Neural progenitor cell (in vitro differentiated cells): ENCODE measurements at regions not wholly inside any gene's neighbourhood (a gene's known extent, or its start where the extent isn't known, plus 50 kb on each side); places are given as distances from the start of the nearest gene placed in this dataset.

Experiments used
- DNase-seq: peaks from one replicate; pipeline ENCODE4 v3.0.0-alpha.2; 2016; ENCODE audit warnings: low spot score
- H2AFZ ChIP-seq: fragments of 200-600 bp; sonication (generic); replicated peaks from 2 replicates; pipeline ENCODE4 v1.6.1; 2016; ENCODE audit warnings: antibody characterized with exemption
- H3F3A ChIP-seq: fragments of 200-600 bp; sonication (generic); 2 replicates; pipeline ENCODE4 v1.6.1; 2016; ENCODE audit warnings: antibody characterized with exemption, low read depth
- H3K27ac ChIP-seq: fragments of 200-600 bp; sonication (generic); 2 replicates; pipeline ENCODE4 v1.5.1; 2016; ENCODE audit warnings: mild to moderate bottlenecking
- H3K27me3 ChIP-seq: fragments of 200-600 bp; sonication (generic); 2 replicates; pipeline ENCODE4 v1.6.1; 2016; ENCODE audit warnings: mild to moderate bottlenecking, moderate library complexity
- H3K36me3 ChIP-seq: fragments of 200-600 bp; sonication (generic); 2 replicates; pipeline ENCODE4 v1.5.1; 2016
- H3K4me1 ChIP-seq: fragments of 200-600 bp; sonication (generic); 2 replicates; pipeline ENCODE4 v1.6.1; 2016; ENCODE audit warnings: mixed run types
- H3K4me2 ChIP-seq: fragments of 200-600 bp; sonication (generic); 2 replicates; pipeline ENCODE4 v1.6.1; 2016
- H3K4me3 ChIP-seq: fragments of 200-600 bp; sonication (generic); 2 replicates; pipeline ENCODE4 v1.5.1; 2016
- H3K79me2 ChIP-seq: fragments of 200-600 bp; sonication (generic); 2 replicates; pipeline ENCODE4 v1.6.1; 2016; ENCODE audit warnings: low read depth
- H3K9ac ChIP-seq: fragments of 200-600 bp; sonication (generic); 2 replicates; pipeline ENCODE4 v1.6.1; 2016
- H3K9me3 ChIP-seq: fragments of 200-600 bp; sonication (generic); 2 replicates; pipeline ENCODE4 v1.5.1; 2016; ENCODE audit warnings: low read depth
- H4K20me1 ChIP-seq: fragments of 200-600 bp; sonication (generic); 2 replicates; pipeline ENCODE4 v1.6.1; 2016; ENCODE audit warnings: low read depth
- H3K27ac Mint-ChIP-seq: 3 replicates; pipeline ENCODE4 v1.8.0; 2021; ENCODE audit warnings: mixed read lengths
- H3K27me3 Mint-ChIP-seq: 2 replicates; pipeline ENCODE4 v1.8.0; 2022; ENCODE audit warnings: low read depth, mild to moderate bottlenecking, inconsistent platforms, moderate library complexity, mixed read lengths; ENCODE audit not compliant: insufficient read depth
- H3K36me3 Mint-ChIP-seq: 3 replicates; pipeline ENCODE4 v1.8.0; 2021; ENCODE audit warnings: mixed read lengths
- H3K4me1 Mint-ChIP-seq: 3 replicates; pipeline ENCODE4 v1.8.0; 2021; ENCODE audit warnings: mixed read lengths
- H3K4me3 Mint-ChIP-seq: 3 replicates; pipeline ENCODE4 v1.8.0; 2021; ENCODE audit warnings: mild to moderate bottlenecking, moderate library complexity, mixed read lengths
- H3K9me3 Mint-ChIP-seq: 3 replicates; pipeline ENCODE4 v1.8.0; 2020; ENCODE audit warnings: mixed read lengths
- CTCF ChIP-seq: fragments of 200-600 bp; sonication (generic); IDR thresholded peaks from 2 replicates; pipeline ENCODE4 v1.5.1; 2017; ENCODE audit warnings: antibody characterized with exemption, mild to moderate bottlenecking
- EZH2 ChIP-seq: fragments of 200-600 bp; sonication (generic); IDR thresholded peaks from 2 replicates; pipeline ENCODE4 v1.6.1; 2017; ENCODE audit warnings: antibody characterized with exemption, mild to moderate bottlenecking, moderate library complexity
- EZH2phosphoT487 ChIP-seq: fragments of 200-600 bp; sonication (generic); IDR thresholded peaks from 2 replicates; pipeline ENCODE4 v1.6.1; 2017; ENCODE audit warnings: antibody characterized with exemption

- H3K9ac ChIP-seq, result no peak overlapping the region
- H4K20me1 ChIP-seq, result no peaks in the 10 kb centered on the region
- no peaks in the 10 kb centered on the region for H3K79me2 ChIP-seq
- H3K36me3 Mint-ChIP-seq, result peaks cover 3% of the 10 kb centered on the region
- no peak overlapping the region for H3K4me3 Mint-ChIP-seq
- H3K27me3 Mint-ChIP-seq, result peaks cover 6% of the 10 kb centered on the region
- H3K27ac ChIP-seq, result no peak overlapping the region
- TF ChIP-seq CTCF (no peak), EZH2phosphoT487 (no peak), EZH2 (no peak)
- peaks cover 63% of the 10 kb centered on the region for H3K9me3 Mint-ChIP-seq
- H3K4me2 ChIP-seq, result no peak overlapping the region
- no peaks in the 10 kb centered on the region for H3K4me1 Mint-ChIP-seq
- H3K27me3 ChIP-seq, result no peaks in the 10 kb centered on the region
- no peak overlapping the region for H3K27ac Mint-ChIP-seq
- H3K36me3 ChIP-seq, result no peaks in the 10 kb centered on the region
- no peaks in the 10 kb centered on the region for H3F3A ChIP-seq
- DNase-seq, result no peak
- no peaks in the 10 kb centered on the region for H3K4me1 ChIP-seq
- H2AFZ ChIP-seq, result no peak overlapping the region
- H3K9me3 ChIP-seq, result no peaks in the 10 kb centered on the region
- no peak overlapping the region for H3K4me3 ChIP-seq
Measured at GRCh38 chr1:185581020-185581419, 153.2 kb upstream of the HMCN1 start.

- no peaks in the 10 kb centered on the region for H3K79me2 ChIP-seq
- no peaks in the 10 kb centered on the region for H3K36me3 ChIP-seq
- no peak overlapping the region for H3K9ac ChIP-seq
- H3K27me3 Mint-ChIP-seq, result no peaks in the 10 kb centered on the region
- H3K9me3 Mint-ChIP-seq, result peaks cover 60% of the 10 kb centered on the region
- TF ChIP-seq EZH2phosphoT487 (no peak), CTCF (no peak), EZH2 (no peak)
- H3K36me3 Mint-ChIP-seq, result peaks cover 3% of the 10 kb centered on the region
- H3K27me3 ChIP-seq, result no peaks in the 10 kb centered on the region
- H3K4me3 ChIP-seq, result no peak overlapping the region
- no peak for DNase-seq
- no peak overlapping the region for H3K4me2 ChIP-seq
- no peak overlapping the region for H3K27ac ChIP-seq
- H4K20me1 ChIP-seq, result no peaks in the 10 kb centered on the region
- no peaks in the 10 kb centered on the region for H3F3A ChIP-seq
- H2AFZ ChIP-seq, result no peak overlapping the region
- no peaks in the 10 kb centered on the region for H3K9me3 ChIP-seq
- peaks cover 4% of the 10 kb centered on the region for H3K4me1 Mint-ChIP-seq
- H3K4me1 ChIP-seq, result no peaks in the 10 kb centered on the region
- H3K4me3 Mint-ChIP-seq, result no peak overlapping the region
- no peak overlapping the region for H3K27ac Mint-ChIP-seq
Measured at GRCh38 chr1:185578293-185578692, 155.9 kb upstream of the HMCN1 start.

DNA sequence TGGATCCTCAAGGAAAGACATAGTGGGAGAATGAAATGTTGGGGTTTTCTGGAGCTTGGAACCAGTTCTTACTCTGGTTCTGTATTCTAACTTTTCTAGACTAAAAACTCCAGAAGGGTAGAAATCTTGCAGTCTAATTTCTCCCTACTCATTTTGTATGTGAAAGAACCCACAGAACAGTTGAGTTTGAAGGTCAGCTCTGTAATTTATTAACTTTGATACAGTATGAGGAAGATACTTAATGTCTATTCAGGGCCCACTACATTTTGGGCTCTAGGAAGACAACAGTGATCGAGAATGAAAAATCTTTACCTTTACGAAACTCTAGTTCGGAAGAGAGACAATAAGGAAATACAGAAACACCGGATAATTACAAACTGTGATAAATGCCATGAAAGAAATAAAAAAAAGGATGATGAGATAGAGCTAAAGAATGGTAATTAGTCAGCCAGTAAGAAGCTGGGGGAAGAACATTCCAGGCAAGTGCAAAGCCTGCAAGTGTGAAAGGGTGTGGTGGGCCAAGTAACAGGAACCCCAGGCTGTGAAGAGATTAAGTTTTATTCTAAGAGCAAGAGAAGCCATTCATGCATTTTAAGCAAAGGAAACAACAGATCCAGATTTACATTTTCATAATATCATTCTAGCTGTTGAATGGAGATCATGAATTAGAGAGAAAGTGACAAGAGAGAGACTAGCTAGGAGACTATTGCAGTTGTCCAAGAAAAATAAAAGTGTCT lies 159.9 kb upstream of the HMCN1 start:
- Histone ChIP-seq H2AFZ (no peak overlapping the region), H3K27ac (no peak overlapping the region), H3K9me3 (no peaks in the 10 kb centered on the region), H3K4me3 (no peak overlapping the region), H3K4me2 (no peak overlapping the region), H3F3A (no peaks in the 10 kb centered on the region), H3K9ac (no peak overlapping the region), H4K20me1 (no peaks in the 10 kb centered on the region), H3K4me1 (no peaks in the 10 kb centered on the region), H3K79me2 (no peaks in the 10 kb centered on the region), H3K36me3 (no peaks in the 10 kb centered on the region), H3K27me3 (no peaks in the 10 kb centered on the region)
- H3K36me3 Mint-ChIP-seq, result no peaks in the 10 kb centered on the region
- H3K27ac Mint-ChIP-seq, result no peak overlapping the region
- H3K9me3 Mint-ChIP-seq, result peaks cover 28% of the 10 kb centered on the region
- no peak for DNase-seq
- TF ChIP-seq EZH2phosphoT487 (no peak), CTCF (no peak), EZH2 (no peak)
- no peak overlapping the region for H3K4me3 Mint-ChIP-seq
- no peaks in the 10 kb centered on the region for H3K27me3 Mint-ChIP-seq
- peaks cover 4% of the 10 kb centered on the region for H3K4me1 Mint-ChIP-seq
